HG02870 (cell line): ENCODE measurements at regions not wholly inside any gene's neighbourhood (a gene's known extent, or its start where the extent isn't known, plus 50 kb on each side); places are given as distances from the start of the nearest gene placed in this dataset.
A peak's percentile ranks its signal among the peaks of the same experiment; 100 is the strongest.
"Not testable (repeated sequence)": the region's sequence is repeated elsewhere in the genome, so short reads cannot be mapped to it uniquely, and the experiment has no call there.

Experiments used
- ATAC-seq: cut with Tn5 transposase; IDR thresholded peaks from one replicate; pipeline ENCODE4 v1.9.1; 2021; ENCODE audit warnings: mild to moderate bottlenecking, moderate library complexity; ENCODE audit not compliant: unreplicated experiment

- no peak for ATAC-seq
Observed at GRCh38 chr11:34830648-34831047, 85.5 kb downstream of the APIP start.

- ATAC-seq = no peak
Observed at GRCh38 chr11:34830035-34830434, 86.1 kb downstream of the APIP start.

- ATAC-seq = peak; percentile 68
Observed at GRCh38 chr11:34827228-34827627, 89.0 kb downstream of the APIP start.

GRCh38 chr11:34826384-34826726 lies 89.8 kb downstream of the APIP start:
- no peak for ATAC-seq

GRCh38 chr11:34825670-34826383 lies 90.4 kb downstream of the APIP start:
- ATAC-seq = no peak

- no peak for ATAC-seq
Observed at GRCh38 chr11:34825315-34825669, 90.9 kb downstream of the APIP start.

- ATAC-seq = no peak
Observed at GRCh38 chr11:34824425-34824824, 91.8 kb downstream of the APIP start.

GRCh38 chr11:34823639-34824038 lies 92.5 kb downstream of the APIP start:
- ATAC-seq = no peak

- no peak for ATAC-seq
Observed at GRCh38 chr11:34823197-34823596, 93.0 kb downstream of the APIP start.

GRCh38 chr11:34819740-34820482 lies 96.3 kb downstream of the APIP start:
- no peak for ATAC-seq

GRCh38 chr11:34817812-34818211 lies 98.4 kb downstream of the APIP start:
- ATAC-seq = not testable (repeated sequence)

GRCh38 chr11:34816698-34817213 lies 99.4 kb downstream of the APIP start:
- no peak for ATAC-seq

GRCh38 chr11:34812905-34813576 lies 103.1 kb downstream of the APIP start:
- no peak for ATAC-seq

GRCh38 chr11:34811858-34812257 lies 104.3 kb downstream of the APIP start:
- no peak for ATAC-seq

- no peak for ATAC-seq
Observed at GRCh38 chr11:34810107-34810562, 106.0 kb downstream of the APIP start.

- ATAC-seq = no peak
Observed at GRCh38 chr11:34809191-34810106, 106.7 kb downstream of the APIP start.

GRCh38 chr11:34806875-34807274 lies 109.3 kb downstream of the APIP start:
- ATAC-seq = no peak

GRCh38 chr11:34805937-34806336 lies 110.2 kb downstream of the APIP start:
- ATAC-seq = no peak

- ATAC-seq = no peak
Observed at GRCh38 chr11:34799848-34800247, 116.3 kb downstream of the APIP start.

GRCh38 chr11:34798985-34799384 lies 117.2 kb downstream of the APIP start:
- ATAC-seq = no peak

- ATAC-seq = not testable (repeated sequence)
Observed at GRCh38 chr11:34797497-34797896, 118.7 kb downstream of the APIP start.
